HG03378 (cell line): ENCODE measurements at regions not wholly inside any gene's neighbourhood (a gene's known extent, or its start where the extent isn't known, plus 50 kb on each side); places are given as distances from the start of the nearest gene placed in this dataset.

Experiments used
- ATAC-seq: cut with Tn5 transposase; IDR thresholded peaks from one replicate; pipeline ENCODE4 v1.9.1; 2021; ENCODE audit warnings: mild to moderate bottlenecking, moderate library complexity; ENCODE audit not compliant: unreplicated experiment

DNA sequence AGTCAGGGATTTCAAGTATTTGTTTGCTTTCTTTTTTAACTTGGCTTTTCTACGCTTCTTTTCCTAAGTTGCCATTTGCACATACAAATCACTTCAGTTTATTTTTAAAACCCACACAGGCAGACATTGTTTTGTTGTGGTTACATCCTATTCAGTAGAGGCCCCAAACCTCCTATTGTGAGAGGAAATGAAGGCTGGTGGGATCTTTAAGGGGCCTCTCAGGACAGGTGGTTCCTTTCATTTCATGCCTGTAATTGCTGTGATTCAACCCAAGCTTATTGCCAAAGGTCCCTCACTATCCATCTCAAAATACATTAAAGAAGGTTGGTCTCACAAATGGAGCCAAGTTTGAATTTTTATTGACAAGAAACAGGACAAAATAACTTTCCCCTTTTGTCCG lies 257.1 kb downstream of the ADAMTS20 start:
- no peak for ATAC-seq

GRCh38 chr12:43294147-43294546 lies 257.9 kb downstream of the ADAMTS20 start:
- no peak for ATAC-seq

GRCh38 chr12:43293396-43293795 lies 258.6 kb downstream of the ADAMTS20 start:
- no peak for ATAC-seq

DNA sequence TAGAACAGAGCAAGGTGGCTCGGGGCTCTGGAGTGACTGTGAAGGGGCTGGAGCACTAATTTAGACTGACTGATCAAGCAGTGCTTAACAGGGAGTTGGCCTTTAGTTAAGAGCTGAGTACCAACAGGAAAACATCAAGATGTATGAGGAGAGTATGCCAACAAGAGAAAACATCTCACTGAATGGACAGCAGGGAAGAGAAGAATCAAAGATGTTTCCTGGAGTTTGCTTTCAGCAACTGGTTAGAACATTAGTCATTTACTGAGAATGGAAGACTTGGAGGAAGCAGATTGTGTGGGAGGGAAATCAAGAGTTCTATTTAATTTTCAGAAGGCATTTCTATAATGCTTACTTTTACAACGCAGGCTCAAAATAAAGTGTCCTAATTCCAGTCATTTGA lies 259.3 kb downstream of the ADAMTS20 start:
- ATAC-seq: no peak

- ATAC-seq: no peak
Observed at GRCh38 chr12:43291516-43291915, 260.5 kb downstream of the ADAMTS20 start.

- ATAC-seq: no peak
Observed at GRCh38 chr12:43290836-43291235, 261.2 kb downstream of the ADAMTS20 start.

DNA sequence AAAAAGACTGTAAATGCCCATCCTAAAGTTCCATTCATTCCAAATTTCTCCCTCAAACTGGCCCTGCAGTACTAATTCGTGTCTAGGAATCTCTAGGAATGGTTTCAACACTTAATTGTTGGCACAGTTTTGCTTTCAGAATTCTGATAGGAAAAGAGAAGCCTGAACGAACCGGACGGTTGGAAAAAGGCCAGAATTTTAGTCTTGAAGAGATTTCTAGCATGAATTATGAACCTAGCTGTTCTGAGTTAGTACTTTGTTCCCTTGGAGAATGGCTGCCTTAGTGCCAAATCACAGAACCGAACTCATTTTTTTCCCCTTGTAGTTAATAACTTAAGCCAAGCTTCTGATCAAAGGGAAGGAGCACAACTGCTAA lies 262.6 kb downstream of the ADAMTS20 start:
- no peak for ATAC-seq

DNA sequence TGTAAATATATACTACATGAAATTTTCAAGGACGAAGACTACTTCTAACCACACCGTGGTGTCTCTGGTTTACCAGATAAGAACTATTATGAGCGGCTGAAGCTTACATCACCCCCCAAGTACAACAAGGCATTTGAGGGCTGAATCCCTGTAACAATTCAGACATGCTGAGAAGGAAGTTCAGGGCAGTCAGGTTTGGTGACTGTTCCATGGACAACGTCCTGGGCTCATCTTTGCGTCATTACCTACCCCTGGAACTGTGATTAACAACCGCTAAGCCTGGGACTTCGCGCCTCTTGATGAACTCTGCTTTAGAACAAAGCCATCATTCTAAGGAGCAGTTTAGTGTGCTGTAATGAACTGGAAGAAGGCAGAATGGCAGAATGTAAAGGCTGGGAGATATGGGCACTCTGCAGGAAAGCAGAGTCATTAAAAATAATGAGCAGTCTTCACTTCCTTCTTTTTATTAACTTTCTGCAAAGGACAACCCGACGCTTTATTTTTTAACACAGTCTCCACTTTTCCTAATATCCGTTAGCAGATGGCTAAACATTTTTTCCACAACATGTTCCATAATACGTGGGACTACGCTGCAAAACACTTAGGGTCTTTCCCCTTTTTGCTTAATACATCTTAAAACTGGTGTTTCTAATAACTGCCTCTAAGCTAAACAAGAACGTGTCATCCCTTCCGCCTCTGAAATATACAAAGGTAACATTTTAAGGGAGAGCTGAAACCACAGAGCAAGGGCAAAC lies 263.2 kb downstream of the ADAMTS20 start:
- ATAC-seq: no peak

DNA sequence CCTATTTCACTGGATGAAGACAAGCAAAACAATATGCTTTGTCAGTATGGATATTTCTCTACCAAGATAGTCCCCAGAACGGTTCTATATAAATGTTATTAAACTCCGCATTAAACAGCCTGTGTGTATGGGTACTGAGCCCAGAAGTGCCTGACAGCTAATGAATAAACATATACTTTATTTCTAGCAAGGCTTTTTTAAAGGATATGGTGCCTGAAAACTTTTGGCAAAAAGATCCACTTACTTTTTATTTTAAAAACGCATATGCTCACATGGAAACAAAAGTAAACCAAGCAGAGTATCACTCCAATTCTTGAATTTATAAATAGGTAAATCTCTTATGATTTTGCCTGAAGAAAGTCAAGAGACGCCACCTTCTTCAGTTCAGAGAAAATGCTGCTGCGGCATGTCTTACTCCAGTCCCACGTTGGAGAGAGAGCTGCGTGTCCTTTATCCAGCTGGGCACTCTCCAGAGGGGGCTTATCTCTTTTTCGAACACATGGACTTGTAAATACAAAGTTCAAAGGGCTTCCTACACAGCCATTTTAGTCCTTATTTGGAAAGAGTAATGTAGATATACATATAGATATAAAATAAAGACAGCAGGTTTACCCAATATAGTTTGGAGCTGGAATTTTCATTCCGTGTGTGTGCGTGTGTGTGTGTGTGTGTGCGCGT lies 264.2 kb downstream of the ADAMTS20 start:
- no peak for ATAC-seq

- ATAC-seq: no peak
Observed at GRCh38 chr12:43286986-43287385, 265.0 kb downstream of the ADAMTS20 start.

DNA sequence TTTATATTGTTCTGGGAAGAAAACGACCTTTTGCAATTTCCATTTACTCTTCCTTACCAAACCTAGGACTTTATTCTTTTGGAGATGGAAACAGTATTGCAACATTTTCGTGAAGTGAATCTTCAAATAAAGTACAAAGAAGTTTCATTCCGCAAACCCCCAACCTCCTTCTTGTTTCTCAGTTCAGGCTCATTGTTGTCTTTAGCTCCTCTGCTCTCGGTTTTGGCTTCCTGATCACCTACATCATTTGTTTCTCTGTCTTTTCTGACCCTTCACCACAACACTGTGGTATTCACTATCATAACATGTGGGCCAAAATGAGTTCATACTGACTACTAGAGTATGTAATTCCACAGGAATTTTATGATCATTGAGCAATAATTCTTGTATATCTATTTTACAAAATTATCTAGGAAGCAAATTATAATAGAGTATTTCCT lies 266.8 kb downstream of the ADAMTS20 start:
- ATAC-seq: no peak

GRCh38 chr12:43284486-43285158 lies 267.4 kb downstream of the ADAMTS20 start:
- no peak for ATAC-seq

- no peak for ATAC-seq
Observed at GRCh38 chr12:43283206-43283605, 268.8 kb downstream of the ADAMTS20 start.

DNA sequence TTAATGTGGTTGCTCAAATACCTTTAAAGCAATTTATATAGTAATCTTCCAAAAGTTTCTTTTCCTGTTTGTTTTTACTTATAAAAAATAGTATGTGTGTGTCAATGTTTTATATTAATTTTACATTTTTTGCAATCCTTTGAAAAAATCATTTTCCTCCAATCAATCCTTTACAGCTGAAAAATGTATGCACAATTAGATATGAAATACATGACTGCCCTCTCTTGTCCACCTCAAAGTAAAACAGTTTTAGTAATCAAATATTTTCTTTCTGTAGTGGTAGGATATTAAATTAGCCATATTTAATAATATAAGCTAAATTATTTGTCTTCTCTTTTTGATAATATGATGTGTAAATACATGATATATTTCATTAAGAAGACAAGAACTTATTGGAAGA lies 269.9 kb downstream of the ADAMTS20 start:
- ATAC-seq: no peak

GRCh38 chr12:43281563-43281962 lies 270.4 kb downstream of the ADAMTS20 start:
- no peak for ATAC-seq

- no peak for ATAC-seq
Observed at GRCh38 chr12:43278541-43278832, 273.5 kb downstream of the ADAMTS20 start.

DNA sequence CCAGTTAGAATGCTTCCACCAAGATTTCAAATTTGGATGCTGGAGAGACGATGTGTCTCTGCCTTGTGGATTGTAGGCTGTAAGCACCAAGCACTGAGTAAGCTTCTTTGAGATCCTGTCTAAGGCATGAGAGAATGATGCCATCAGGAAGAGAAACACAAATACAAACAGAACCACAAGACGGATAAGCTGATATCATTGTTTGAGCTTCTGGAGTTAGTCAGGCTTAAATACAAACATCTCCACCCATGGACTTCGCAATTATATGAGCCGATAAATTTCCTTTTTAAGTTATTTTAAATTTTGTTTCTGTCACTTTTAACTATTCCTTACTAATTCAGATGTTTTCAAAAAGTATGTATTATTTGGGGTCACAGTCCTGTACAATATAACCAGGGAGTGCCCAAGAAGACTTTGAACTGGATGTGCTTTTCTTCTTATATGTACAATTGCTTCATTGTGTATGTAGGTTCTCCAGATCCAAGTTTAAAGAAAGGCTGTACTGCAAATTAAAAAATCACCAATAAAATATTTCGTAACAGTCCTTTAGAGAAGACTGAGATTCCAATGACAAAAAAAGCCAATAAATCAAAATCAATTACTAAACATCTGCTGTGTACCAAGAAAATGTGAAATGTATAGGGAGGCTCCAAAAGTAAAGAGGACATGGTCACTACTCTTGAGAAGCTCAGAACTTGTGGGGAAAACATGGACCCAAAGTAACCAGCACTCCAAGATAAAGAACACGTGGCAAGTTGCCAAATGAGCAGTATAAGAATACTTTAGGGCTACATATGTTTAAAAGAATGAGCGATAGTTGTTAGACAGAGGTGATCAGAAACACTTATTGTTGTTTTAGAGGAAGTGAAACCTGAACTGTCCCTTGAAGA lies 274.1 kb downstream of the ADAMTS20 start:
- ATAC-seq: peak; percentile 98

DNA sequence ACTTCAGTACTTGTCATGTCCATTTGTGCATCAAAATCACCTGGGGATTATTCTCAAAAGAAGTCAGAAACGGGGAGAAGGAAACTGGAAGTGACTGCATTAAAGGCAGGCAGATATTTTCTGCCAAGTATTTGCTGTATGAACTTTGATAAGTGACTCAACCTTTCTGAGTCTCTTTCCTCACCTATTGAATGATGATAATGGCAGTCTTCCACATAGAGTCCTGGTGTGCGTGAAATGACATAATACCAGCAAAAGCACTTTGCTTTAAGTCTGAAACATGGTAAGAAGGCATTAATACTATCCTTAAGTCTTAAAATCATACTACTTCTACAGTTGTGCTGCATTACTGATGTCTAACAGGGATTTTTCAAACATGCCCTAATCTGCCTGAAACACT lies 278.5 kb downstream of the ADAMTS20 start:
- no peak for ATAC-seq

DNA sequence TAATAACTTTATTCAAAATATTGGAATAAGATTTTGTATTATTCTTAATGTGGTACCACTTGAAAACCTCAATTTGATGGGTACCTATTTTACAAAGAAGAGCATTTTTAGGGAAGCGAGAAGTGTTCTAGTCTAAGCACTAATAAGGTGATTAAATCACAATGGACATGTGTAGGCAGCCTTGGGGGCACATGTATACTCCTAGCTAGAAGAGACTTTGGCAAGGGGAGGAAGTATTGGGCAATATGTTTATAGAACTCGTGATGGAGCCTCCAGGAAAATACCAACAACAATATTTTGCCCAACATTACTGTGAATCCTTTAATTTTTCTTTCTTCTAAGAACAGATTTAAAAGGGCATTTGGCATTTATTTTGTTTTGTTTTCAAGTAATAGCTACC lies 280.3 kb downstream of the ADAMTS20 start:
- no peak for ATAC-seq

- no peak for ATAC-seq
Observed at GRCh38 chr12:43267818-43268217, 284.2 kb downstream of the ADAMTS20 start.

DNA sequence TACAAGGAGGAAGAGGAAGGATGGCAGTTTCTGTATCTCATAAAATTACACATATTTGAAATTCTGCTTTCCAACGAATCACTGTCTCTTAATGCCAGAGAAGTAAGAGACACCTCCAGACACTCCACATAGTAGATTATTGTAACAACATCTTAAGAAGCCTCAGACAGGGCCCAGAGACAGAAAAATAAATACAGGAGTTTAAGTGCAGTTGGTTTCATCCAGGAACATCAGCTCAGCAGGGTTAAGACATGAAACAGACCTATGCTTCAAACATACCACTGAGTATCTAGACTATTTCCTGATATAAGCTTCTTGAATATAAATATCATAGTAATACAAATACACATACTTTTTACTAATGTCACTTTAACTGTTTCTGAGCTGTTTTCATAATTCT lies 290.3 kb downstream of the ADAMTS20 start:
- ATAC-seq: no peak
